ENCODE measurements at regions not wholly inside any gene's neighbourhood (a gene's known extent, or its start where the extent isn't known, plus 50 kb on each side); places are given as distances from the start of the nearest gene placed in this dataset.

DNA sequence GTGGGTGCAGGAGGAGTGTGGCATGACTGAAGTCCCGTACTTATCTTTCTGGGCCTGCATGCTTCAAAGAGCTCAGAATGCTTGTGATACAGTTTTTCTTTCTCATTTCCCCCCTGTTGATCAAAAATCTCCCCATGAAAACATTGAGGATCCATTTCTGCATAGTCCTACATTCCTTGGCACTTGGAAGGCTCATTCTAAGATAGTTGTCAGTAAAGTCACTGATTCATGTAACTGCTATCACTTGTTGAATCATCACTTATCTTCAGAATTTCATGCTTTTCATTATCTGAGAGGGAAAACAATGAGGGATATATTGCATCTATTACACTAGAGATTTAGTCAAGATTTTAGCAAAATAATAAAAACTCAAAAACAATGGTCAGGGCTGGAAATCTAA, 1953.1 kb upstream of the CDH6 start:
- no peak overlapping the region for H3K4me3 ChIP-seq (ENCODE audit: low read depth, low read length)
- H3K9ac ChIP-seq (ENCODE audit: low read depth, low read length) = no peak overlapping the region
- H3K27me3 ChIP-seq (ENCODE audit: control insufficient read depth, insufficient read depth, low read length) = no peaks in the 10 kb centered on the region
- H3K36me3 ChIP-seq (ENCODE audit: control insufficient read depth, insufficient read depth, low read length) = no peaks in the 10 kb centered on the region
- peaks cover 14% of the 10 kb centered on the region for H3K4me1 ChIP-seq (ENCODE audit: control insufficient read depth, insufficient read depth, low read length)
- H3K9me3 ChIP-seq (ENCODE audit: control insufficient read depth, insufficient read depth, low read length) = no peaks in the 10 kb centered on the region

DNA sequence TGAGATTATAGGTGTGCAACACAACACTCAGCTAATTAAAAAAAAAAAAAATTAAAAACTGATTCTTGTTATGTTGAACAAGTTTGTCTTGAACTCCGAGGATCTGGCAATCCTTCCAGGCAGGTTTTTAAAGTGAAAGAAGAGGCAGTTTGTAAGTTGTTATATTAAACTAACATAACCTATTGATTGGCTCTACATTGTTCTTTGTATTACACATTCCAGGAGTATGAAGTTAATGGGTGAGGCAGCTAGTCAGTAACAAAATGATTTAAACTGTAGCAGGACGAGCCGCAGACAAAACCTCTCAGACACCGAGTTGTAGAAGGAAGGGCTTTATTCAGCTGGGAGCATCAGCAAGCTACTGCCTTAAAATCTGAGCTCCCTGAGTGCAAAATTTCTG, 1953.9 kb upstream of the CDH6 start:
- H3K4me3 ChIP-seq (ENCODE audit: low read depth, low read length) = no peak overlapping the region
- H3K9ac ChIP-seq (ENCODE audit: low read depth, low read length) = no peak overlapping the region
- no peaks in the 10 kb centered on the region for H3K36me3 ChIP-seq (ENCODE audit: control insufficient read depth, insufficient read depth, low read length)
- H3K4me1 ChIP-seq (ENCODE audit: control insufficient read depth, insufficient read depth, low read length) = peaks cover 14% of the 10 kb centered on the region
- no peaks in the 10 kb centered on the region for H3K9me3 ChIP-seq (ENCODE audit: control insufficient read depth, insufficient read depth, low read length)
- no peaks in the 10 kb centered on the region for H3K27me3 ChIP-seq (ENCODE audit: control insufficient read depth, insufficient read depth, low read length)

DNA sequence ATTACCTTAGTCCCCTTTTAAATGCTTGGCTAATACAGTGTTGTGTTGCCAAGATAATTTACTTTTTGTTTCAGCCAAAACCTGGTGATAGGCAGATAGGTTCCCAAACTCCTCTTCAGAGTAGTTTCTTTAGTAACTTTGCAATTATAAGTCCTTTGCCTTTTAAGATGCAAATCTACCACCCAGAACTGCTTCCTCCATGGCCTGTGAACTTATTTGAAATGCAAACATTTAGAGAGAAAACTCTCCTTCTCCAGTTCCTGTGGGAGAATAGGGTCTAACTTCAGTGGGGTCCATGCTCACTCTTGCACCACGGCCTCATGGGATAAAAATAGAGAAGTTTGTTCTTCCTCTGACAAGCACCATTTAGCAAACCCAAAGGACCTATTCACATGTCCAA, 1955.4 kb upstream of the CDH6 start:
- Histone ChIP-seq H3K27me3 (ENCODE audit: control insufficient read depth, insufficient read depth, low read length) (no peaks in the 10 kb centered on the region), H3K4me1 (ENCODE audit: control insufficient read depth, insufficient read depth, low read length) (peaks cover 14% of the 10 kb centered on the region), H3K4me3 (ENCODE audit: low read depth, low read length) (no peak overlapping the region), H3K36me3 (ENCODE audit: control insufficient read depth, insufficient read depth, low read length) (no peaks in the 10 kb centered on the region), H3K9ac (ENCODE audit: low read depth, low read length) (no peak overlapping the region), H3K9me3 (ENCODE audit: control insufficient read depth, insufficient read depth, low read length) (no peaks in the 10 kb centered on the region)

DNA sequence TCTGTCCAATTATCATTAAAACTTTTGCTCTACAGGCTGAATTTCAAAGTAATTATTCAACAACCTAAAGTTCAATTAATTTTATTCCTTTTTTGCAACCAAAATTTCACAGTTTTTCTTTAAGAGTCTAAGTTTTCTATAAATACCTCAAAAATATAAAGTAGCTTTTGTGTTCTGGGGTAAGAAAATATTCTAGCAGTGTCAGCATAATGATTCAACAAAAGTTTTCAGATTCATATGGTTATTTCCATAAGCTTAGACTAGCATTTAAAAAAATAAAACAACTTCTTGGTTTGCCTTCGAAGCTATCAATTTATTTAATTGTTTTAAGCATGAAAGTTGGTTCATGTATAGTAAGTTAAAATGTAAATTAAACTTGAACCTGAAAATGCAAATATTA, 1962.3 kb upstream of the CDH6 start:
- H3K9me3 ChIP-seq (ENCODE audit: control insufficient read depth, insufficient read depth, low read length) = no peaks in the 10 kb centered on the region
- H3K9ac ChIP-seq (ENCODE audit: low read depth, low read length) = no peak overlapping the region
- no peaks in the 10 kb centered on the region for H3K4me1 ChIP-seq (ENCODE audit: control insufficient read depth, insufficient read depth, low read length)
- no peaks in the 10 kb centered on the region for H3K27me3 ChIP-seq (ENCODE audit: control insufficient read depth, insufficient read depth, low read length)
- H3K36me3 ChIP-seq (ENCODE audit: control insufficient read depth, insufficient read depth, low read length) = no peaks in the 10 kb centered on the region
- H3K4me3 ChIP-seq (ENCODE audit: low read depth, low read length) = no peak overlapping the region

DNA sequence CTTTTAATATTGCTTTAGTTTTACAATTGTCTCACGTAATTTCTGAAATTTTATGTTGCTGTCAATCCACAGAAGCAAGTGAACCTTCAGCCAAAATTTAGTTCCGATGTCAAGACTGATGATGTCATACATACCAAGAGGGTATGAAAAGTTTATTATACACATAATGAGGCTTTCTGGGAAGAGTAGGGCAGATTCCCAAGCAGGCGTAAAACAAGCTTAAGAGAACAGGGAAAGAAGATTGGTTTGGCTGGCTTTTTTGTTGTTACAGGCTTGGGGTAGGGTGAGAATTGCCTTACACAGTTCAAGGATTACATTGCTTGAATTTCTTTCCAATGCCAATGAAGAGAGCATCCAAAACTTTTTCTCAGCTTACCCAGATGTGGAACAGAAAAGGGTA, 1962.9 kb upstream of the CDH6 start:
- Histone ChIP-seq H3K9me3 (ENCODE audit: control insufficient read depth, insufficient read depth, low read length) (no peaks in the 10 kb centered on the region), H3K36me3 (ENCODE audit: control insufficient read depth, insufficient read depth, low read length) (no peaks in the 10 kb centered on the region), H3K4me1 (ENCODE audit: control insufficient read depth, insufficient read depth, low read length) (no peaks in the 10 kb centered on the region), H3K4me3 (ENCODE audit: low read depth, low read length) (no peak overlapping the region), H3K9ac (ENCODE audit: low read depth, low read length) (no peak overlapping the region), H3K27me3 (ENCODE audit: control insufficient read depth, insufficient read depth, low read length) (no peaks in the 10 kb centered on the region)

DNA sequence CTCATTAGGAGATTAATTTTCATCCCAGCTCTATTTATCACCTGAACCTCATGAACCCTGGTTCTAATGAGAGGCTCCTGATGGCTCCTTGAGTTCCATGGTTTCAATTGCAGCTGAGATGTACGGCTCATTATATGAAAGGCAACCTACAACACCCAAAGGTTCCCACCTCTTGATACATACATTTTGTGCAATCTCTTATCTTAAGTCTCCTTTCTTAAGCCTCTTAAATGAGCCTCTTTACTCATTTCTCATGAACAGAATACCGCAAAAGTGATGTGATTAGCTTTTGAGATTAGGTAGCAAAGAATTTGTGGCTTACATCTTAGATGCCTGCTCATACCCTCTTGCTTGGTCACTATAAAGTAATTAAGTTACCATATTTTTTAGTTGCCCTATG, 1964.0 kb upstream of the CDH6 start:
- H3K27me3 ChIP-seq (ENCODE audit: control insufficient read depth, insufficient read depth, low read length) = no peaks in the 10 kb centered on the region
- H3K9me3 ChIP-seq (ENCODE audit: control insufficient read depth, insufficient read depth, low read length) = no peaks in the 10 kb centered on the region
- H3K4me1 ChIP-seq (ENCODE audit: control insufficient read depth, insufficient read depth, low read length) = no peaks in the 10 kb centered on the region
- no peaks in the 10 kb centered on the region for H3K36me3 ChIP-seq (ENCODE audit: control insufficient read depth, insufficient read depth, low read length)
- H3K4me3 ChIP-seq (ENCODE audit: low read depth, low read length) = no peak overlapping the region
- no peak overlapping the region for H3K9ac ChIP-seq (ENCODE audit: low read depth, low read length)

DNA sequence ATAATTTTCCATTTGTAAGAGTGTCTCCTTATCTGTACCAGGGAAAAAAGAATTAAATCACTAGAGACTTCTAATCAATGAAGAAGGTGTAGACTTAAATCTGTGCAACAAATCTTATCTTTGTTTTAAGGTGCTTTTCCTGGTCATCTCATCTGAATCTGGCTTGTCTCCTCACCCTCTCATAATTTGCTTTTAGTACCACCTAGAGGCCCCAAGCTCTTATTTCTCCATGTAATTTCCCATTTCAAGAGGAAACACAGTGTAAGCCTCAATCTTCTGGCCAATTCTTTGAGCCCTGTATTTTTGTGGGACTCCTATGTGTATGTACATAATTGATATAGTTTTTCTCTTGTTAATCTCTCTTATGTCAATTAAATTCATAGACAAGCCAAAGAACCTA, 1975.3 kb upstream of the CDH6 start:
- H3K36me3 ChIP-seq (ENCODE audit: control insufficient read depth, insufficient read depth, low read length) = no peaks in the 10 kb centered on the region
- H3K4me1 ChIP-seq (ENCODE audit: control insufficient read depth, insufficient read depth, low read length) = peaks cover 6% of the 10 kb centered on the region
- no peak overlapping the region for H3K4me3 ChIP-seq (ENCODE audit: low read depth, low read length)
- H3K9ac ChIP-seq (ENCODE audit: low read depth, low read length) = no peak overlapping the region
- H3K9me3 ChIP-seq (ENCODE audit: control insufficient read depth, insufficient read depth, low read length) = no peaks in the 10 kb centered on the region
- no peaks in the 10 kb centered on the region for H3K27me3 ChIP-seq (ENCODE audit: control insufficient read depth, insufficient read depth, low read length)

DNA sequence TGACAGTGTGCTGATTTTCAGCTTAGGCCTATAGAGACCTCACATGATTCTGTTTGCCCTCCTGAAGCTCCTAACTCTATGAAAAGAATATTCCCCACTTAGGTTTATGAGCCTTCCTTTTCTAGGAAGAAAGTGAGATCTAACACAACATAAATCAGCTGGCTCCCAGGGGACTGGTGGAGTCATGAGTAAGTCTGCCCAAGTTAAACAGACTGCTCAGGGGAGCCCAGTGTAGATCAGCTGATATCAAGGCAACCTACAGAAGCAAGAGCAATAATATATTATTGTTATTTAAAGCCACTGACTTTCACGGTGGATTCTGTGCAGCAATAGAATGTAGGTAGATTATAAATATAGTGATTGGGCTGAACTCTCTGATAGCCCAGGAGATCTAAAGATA, 1978.6 kb upstream of the CDH6 start:
- no peaks in the 10 kb centered on the region for H3K27me3 ChIP-seq (ENCODE audit: control insufficient read depth, insufficient read depth, low read length)
- H3K4me1 ChIP-seq (ENCODE audit: control insufficient read depth, insufficient read depth, low read length) = peaks cover 14% of the 10 kb centered on the region

DNA sequence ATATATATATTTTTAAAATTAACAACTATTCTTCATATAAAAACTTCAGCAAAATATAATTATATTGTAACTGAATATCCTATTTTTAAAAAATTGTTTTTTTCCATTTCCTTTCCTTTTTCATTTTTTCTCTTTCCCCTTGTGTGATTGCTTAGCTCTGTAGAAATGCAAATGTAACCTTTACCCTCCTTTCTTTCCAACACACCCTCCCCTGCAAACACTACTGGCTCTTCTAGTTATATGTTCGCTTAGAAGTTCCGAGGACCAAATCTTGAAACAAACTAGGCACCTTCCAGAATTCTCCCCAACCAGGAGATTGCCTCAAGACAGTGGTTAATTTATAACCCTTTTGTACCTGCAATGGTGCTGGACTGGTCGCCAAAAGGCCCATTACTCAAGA, 1980.0 kb upstream of the CDH6 start:
- peaks cover 14% of the 10 kb centered on the region for H3K4me1 ChIP-seq (ENCODE audit: control insufficient read depth, insufficient read depth, low read length)
- no peak overlapping the region for H3K9ac ChIP-seq (ENCODE audit: low read depth, low read length)
- no peak overlapping the region for H3K4me3 ChIP-seq (ENCODE audit: low read depth, low read length)
- no peaks in the 10 kb centered on the region for H3K27me3 ChIP-seq (ENCODE audit: control insufficient read depth, insufficient read depth, low read length)
- no peaks in the 10 kb centered on the region for H3K36me3 ChIP-seq (ENCODE audit: control insufficient read depth, insufficient read depth, low read length)
- H3K9me3 ChIP-seq (ENCODE audit: control insufficient read depth, insufficient read depth, low read length) = no peaks in the 10 kb centered on the region

More for the DNA sequence above, 1978.6 kb upstream of the CDH6 start:
- Histone ChIP-seq H3K36me3 (ENCODE audit: control insufficient read depth, insufficient read depth, low read length) (no peaks in the 10 kb centered on the region), H3K9ac (ENCODE audit: low read depth, low read length) (no peak overlapping the region), H3K4me3 (ENCODE audit: low read depth, low read length) (no peak overlapping the region), H3K9me3 (ENCODE audit: control insufficient read depth, insufficient read depth, low read length) (no peaks in the 10 kb centered on the region)

DNA sequence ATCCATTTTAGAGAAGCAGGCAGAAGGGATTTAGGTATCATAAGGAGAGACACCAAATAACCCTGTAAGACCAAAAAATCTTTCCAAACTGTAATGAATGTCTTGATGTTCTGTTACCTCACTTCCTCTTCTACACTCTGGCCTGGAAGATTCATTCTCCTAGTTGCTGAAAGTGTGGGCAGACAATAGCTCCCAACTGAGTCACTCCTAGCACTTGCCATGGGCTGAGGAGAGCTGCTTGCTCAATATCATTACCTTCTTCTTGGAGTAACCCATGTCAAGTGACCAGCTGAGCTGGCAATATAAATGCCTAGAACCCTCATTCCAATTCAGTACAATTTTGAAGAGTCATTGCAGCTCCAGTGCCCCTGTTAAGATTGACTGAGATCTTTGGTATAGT, 1985.5 kb upstream of the CDH6 start:
- Histone ChIP-seq H3K4me1 (ENCODE audit: control insufficient read depth, insufficient read depth, low read length) (peaks cover 7% of the 10 kb centered on the region), H3K27me3 (ENCODE audit: control insufficient read depth, insufficient read depth, low read length) (no peaks in the 10 kb centered on the region), H3K4me3 (ENCODE audit: low read depth, low read length) (no peak overlapping the region), H3K9ac (ENCODE audit: low read depth, low read length) (no peak overlapping the region), H3K9me3 (ENCODE audit: control insufficient read depth, insufficient read depth, low read length) (no peaks in the 10 kb centered on the region), H3K36me3 (ENCODE audit: control insufficient read depth, insufficient read depth, low read length) (no peaks in the 10 kb centered on the region)

DNA sequence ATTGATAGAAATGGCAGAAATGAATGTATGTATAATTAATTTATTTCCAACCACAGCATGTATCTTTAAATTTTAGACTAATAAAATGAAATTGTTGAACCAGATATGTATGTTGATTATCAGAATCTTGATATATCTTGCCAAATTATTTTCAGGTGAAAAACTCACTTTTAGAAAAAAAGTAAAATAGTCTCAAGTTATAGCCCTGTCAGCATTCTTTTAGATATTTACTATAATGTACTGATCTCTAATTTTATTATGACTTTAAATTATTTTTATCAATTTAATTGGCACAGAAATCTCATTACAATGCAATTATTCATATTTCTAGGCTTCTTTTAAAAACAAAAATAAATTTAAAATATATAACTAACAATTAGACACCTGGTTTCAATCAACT, 1990.4 kb upstream of the CDH6 start:
- no peaks in the 10 kb centered on the region for H3K9me3 ChIP-seq (ENCODE audit: control insufficient read depth, insufficient read depth, low read length)
- H3K27me3 ChIP-seq (ENCODE audit: control insufficient read depth, insufficient read depth, low read length) = no peaks in the 10 kb centered on the region
- H3K4me3 ChIP-seq (ENCODE audit: low read depth, low read length) = no peak overlapping the region
- no peaks in the 10 kb centered on the region for H3K4me1 ChIP-seq (ENCODE audit: control insufficient read depth, insufficient read depth, low read length)
- no peaks in the 10 kb centered on the region for H3K36me3 ChIP-seq (ENCODE audit: control insufficient read depth, insufficient read depth, low read length)
- H3K9ac ChIP-seq (ENCODE audit: low read depth, low read length) = no peak overlapping the region

DNA sequence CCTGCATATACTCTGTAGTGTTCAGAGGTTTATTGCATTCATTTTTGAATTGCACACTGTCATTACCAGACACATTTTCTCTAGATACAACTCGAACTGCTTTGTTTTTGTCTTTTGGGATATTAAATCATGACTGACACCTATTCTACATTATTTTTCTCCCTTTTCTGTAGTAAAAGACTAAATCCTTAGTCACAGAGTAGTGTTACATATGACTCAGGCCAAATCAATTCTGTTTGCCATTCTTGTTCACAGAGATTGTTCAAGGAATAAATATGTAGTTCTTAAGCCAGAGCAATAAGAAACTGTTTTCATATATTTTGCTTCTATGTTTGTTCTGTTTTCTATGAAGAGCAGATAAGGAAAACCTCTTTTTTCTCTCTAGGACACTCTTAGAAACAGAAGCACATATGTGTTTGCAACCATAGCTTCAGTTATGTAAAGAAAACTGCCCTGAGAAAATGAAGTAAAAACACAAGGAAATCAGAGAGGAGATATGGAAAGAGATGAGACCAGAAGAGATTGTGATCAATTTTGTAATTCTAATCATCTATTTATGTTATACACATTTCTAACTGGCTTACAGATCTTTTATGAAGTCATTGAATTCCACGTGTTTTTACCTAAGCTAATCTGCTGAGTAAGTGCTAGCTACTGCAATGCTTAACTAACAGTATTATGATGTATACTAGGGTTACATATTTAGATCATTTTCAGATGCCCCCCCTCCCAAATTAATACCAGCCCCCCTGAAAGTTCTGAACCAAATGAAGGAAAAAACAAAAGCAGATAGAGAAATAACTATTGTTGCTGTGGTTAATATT, 1995.6 kb upstream of the CDH6 start:
- peaks cover 4% of the 10 kb centered on the region for H3K4me1 ChIP-seq (ENCODE audit: control insufficient read depth, insufficient read depth, low read length)
- no peaks in the 10 kb centered on the region for H3K36me3 ChIP-seq (ENCODE audit: control insufficient read depth, insufficient read depth, low read length)
- no peaks in the 10 kb centered on the region for H3K9me3 ChIP-seq (ENCODE audit: control insufficient read depth, insufficient read depth, low read length)
- no peaks in the 10 kb centered on the region for H3K27me3 ChIP-seq (ENCODE audit: control insufficient read depth, insufficient read depth, low read length)
- H3K4me3 ChIP-seq (ENCODE audit: low read depth, low read length) = no peak overlapping the region
- H3K9ac ChIP-seq (ENCODE audit: low read depth, low read length) = no peak overlapping the region
